ENCODE measurements at regions not wholly inside any gene's neighbourhood (a gene's known extent, or its start where the extent isn't known, plus 50 kb on each side); places are given as distances from the start of the nearest gene placed in this dataset.
"Not testable (repeated sequence)": the region's sequence is repeated elsewhere in the genome, so short reads cannot be mapped to it uniquely, and the experiment has no call there.

GRCh38 chr7:66554842-66555430 lies 73.7 kb upstream of the KCTD7 start:
- not testable (repeated sequence) for TF ChIP-seq CTCF (IDR thresholded peaks at IDR 0.05; ENCODE audit: extremely low read depth in 1 of 2, insufficient read depth in 1 of 2, low read depth in 1 of 2, low read length in 2 of 2); POLR2A (IDR thresholded peaks at IDR 0.05; ENCODE audit: low read depth, low read length); EZH2 (IDR thresholded peaks at IDR 0.05; ENCODE audit: borderline replicate concordance, low read depth, low read length, severe bottlenecking); JUN (IDR thresholded peaks at IDR 0.05; ENCODE audit: borderline replicate concordance, insufficient read depth, insufficient read length, low read depth)
